Parathyroid adenoma (tissue), 2 donors: ENCODE measurements at regions not wholly inside any gene's neighbourhood (a gene's known extent, or its start where the extent isn't known, plus 50 kb on each side); places are given as distances from the start of the nearest gene placed in this dataset.

Experiments
- H2AFZ ChIP-seq: fragments of 300-600 bp; sonication (generic); one replicate; pipeline ENCODE4 v1.7.0; 2017; ENCODE audit warnings: antibody characterized with exemption, mild to moderate bottlenecking
- H3K27ac ChIP-seq: fragments of 300-600 bp; sonication (generic); one replicate; pipeline ENCODE4 v1.7.0; 2017
- H3K27me3 ChIP-seq: fragments of 300-600 bp; sonication (generic); one replicate; pipeline ENCODE4 v1.7.0; 2017; ENCODE audit warnings: low read length; ENCODE audit not compliant: control insufficient read depth, insufficient read depth
- H3K36me3 ChIP-seq: fragments of 300-600 bp; sonication (generic); one replicate; pipeline ENCODE4 v1.7.0; 2017; ENCODE audit warnings: low read length; ENCODE audit not compliant: control insufficient read depth, insufficient read depth
- H3K4me1 ChIP-seq: fragments of 300-600 bp; sonication (generic); one replicate; pipeline ENCODE4 v1.7.0; 2017; ENCODE audit warnings: control low read depth
- H3K4me2 ChIP-seq: fragments of 300-600 bp; sonication (generic); one replicate; pipeline ENCODE4 v1.7.0; 2017; ENCODE audit warnings: low read length
- H3K4me3 ChIP-seq: fragments of 300-600 bp; sonication (generic); one replicate; pipeline ENCODE4 v1.7.0; 2017; ENCODE audit warnings: low read depth, low read length
- H3K79me2 ChIP-seq: fragments of 300-600 bp; sonication (generic); one replicate; pipeline ENCODE4 v1.7.0; 2017; ENCODE audit warnings: control low read depth
- H3K9ac ChIP-seq: fragments of 300-600 bp; sonication (generic); one replicate; pipeline ENCODE4 v1.7.0; 2017; ENCODE audit warnings: mild to moderate bottlenecking
- H3K9me3 ChIP-seq: fragments of 300-600 bp; sonication (generic); one replicate; pipeline ENCODE4 v1.7.0; 2017; ENCODE audit warnings: low read length; ENCODE audit not compliant: control insufficient read depth
- CTCF ChIP-seq: fragments of 300-600 bp; sonication (generic); IDR thresholded peaks from one replicate; pipeline ENCODE4 v1.7.0; 2017; ENCODE audit warnings: antibody characterized with exemption, mild to moderate bottlenecking
- donor health status: primary hyperparathyroidism.

GRCh38 chrX:118216509-118216908 lies 99.9 kb upstream of the KLHL13 start:
- TF ChIP-seq CTCF: no peak
- Histone ChIP-seq H3K4me3 (no peak overlapping the region), H3K9me3 (no peaks in the 10 kb centered on the region), H3K27me3 (no peaks in the 10 kb centered on the region), H2AFZ (no peak overlapping the region), H3K4me1 (no peaks in the 10 kb centered on the region), H3K9ac (no peak overlapping the region), H3K79me2 (no peaks in the 10 kb centered on the region), H3K27ac (no peak overlapping the region), H3K4me2 (no peak overlapping the region), H3K36me3 (no peaks in the 10 kb centered on the region)

- no peak overlapping the region for H3K27ac ChIP-seq
- no peak overlapping the region for H3K4me3 ChIP-seq
- H3K9me3 ChIP-seq: no peaks in the 10 kb centered on the region
- TF ChIP-seq CTCF: no peak
- H3K36me3 ChIP-seq: no peaks in the 10 kb centered on the region
- no peak overlapping the region for H3K9ac ChIP-seq
- H2AFZ ChIP-seq: no peak overlapping the region
- H3K4me2 ChIP-seq: no peak overlapping the region
- no peaks in the 10 kb centered on the region for H3K79me2 ChIP-seq
- no peaks in the 10 kb centered on the region for H3K27me3 ChIP-seq
- H3K4me1 ChIP-seq: no peaks in the 10 kb centered on the region
Observed at GRCh38 chrX:118218079-118218478, 101.5 kb upstream of the KLHL13 start.

- no peak for TF ChIP-seq CTCF
- no peaks in the 10 kb centered on the region for H3K27me3 ChIP-seq
- no peak overlapping the region for H3K4me3 ChIP-seq
- H3K79me2 ChIP-seq: no peaks in the 10 kb centered on the region
- no peak overlapping the region for H2AFZ ChIP-seq
- no peaks in the 10 kb centered on the region for H3K9me3 ChIP-seq
- no peaks in the 10 kb centered on the region for H3K4me1 ChIP-seq
- H3K9ac ChIP-seq: no peak overlapping the region
- no peak overlapping the region for H3K27ac ChIP-seq
- H3K4me2 ChIP-seq: no peak overlapping the region
- no peaks in the 10 kb centered on the region for H3K36me3 ChIP-seq
Observed at GRCh38 chrX:118218940-118219339, 102.3 kb upstream of the KLHL13 start.

- no peak overlapping the region for H3K9ac ChIP-seq
- no peak for TF ChIP-seq CTCF
Observed at GRCh38 chrX:118219866-118220265, 103.3 kb upstream of the KLHL13 start.

GRCh38 chrX:118220509-118220908 lies 103.9 kb upstream of the KLHL13 start:
- Histone ChIP-seq H3K4me3 (no peak overlapping the region), H2AFZ (no peak overlapping the region), H3K79me2 (no peaks in the 10 kb centered on the region), H3K4me2 (no peak overlapping the region), H3K9ac (no peak overlapping the region), H3K9me3 (no peaks in the 10 kb centered on the region), H3K27ac (no peak overlapping the region), H3K4me1 (no peaks in the 10 kb centered on the region), H3K27me3 (no peaks in the 10 kb centered on the region), H3K36me3 (no peaks in the 10 kb centered on the region)
- no peak for TF ChIP-seq CTCF

More at GRCh38 chrX:118219866-118220265, 103.3 kb upstream of the KLHL13 start:
- H3K4me3 ChIP-seq: no peak overlapping the region
- H2AFZ ChIP-seq: no peak overlapping the region
- no peaks in the 10 kb centered on the region for H3K79me2 ChIP-seq
- H3K27ac ChIP-seq: no peak overlapping the region
- H3K36me3 ChIP-seq: no peaks in the 10 kb centered on the region
- H3K4me2 ChIP-seq: no peak overlapping the region
- H3K27me3 ChIP-seq: no peaks in the 10 kb centered on the region
- no peaks in the 10 kb centered on the region for H3K4me1 ChIP-seq
- no peaks in the 10 kb centered on the region for H3K9me3 ChIP-seq
